Parathyroid adenoma (tissue), 2 donors: ENCODE measurements at regions not wholly inside any gene's neighbourhood (a gene's known extent, or its start where the extent isn't known, plus 50 kb on each side); places are given as distances from the start of the nearest gene placed in this dataset.

Experiments
- H2AFZ ChIP-seq: fragments of 300-600 bp; sonication (generic); one replicate; pipeline ENCODE4 v1.7.0; 2017; ENCODE audit warnings: antibody characterized with exemption, mild to moderate bottlenecking
- H3K27ac ChIP-seq: fragments of 300-600 bp; sonication (generic); one replicate; pipeline ENCODE4 v1.7.0; 2017
- H3K27me3 ChIP-seq: fragments of 300-600 bp; sonication (generic); one replicate; pipeline ENCODE4 v1.7.0; 2017; ENCODE audit warnings: low read length; ENCODE audit not compliant: control insufficient read depth, insufficient read depth
- H3K36me3 ChIP-seq: fragments of 300-600 bp; sonication (generic); one replicate; pipeline ENCODE4 v1.7.0; 2017; ENCODE audit warnings: low read length; ENCODE audit not compliant: control insufficient read depth, insufficient read depth
- H3K4me1 ChIP-seq: fragments of 300-600 bp; sonication (generic); one replicate; pipeline ENCODE4 v1.7.0; 2017; ENCODE audit warnings: control low read depth
- H3K4me2 ChIP-seq: fragments of 300-600 bp; sonication (generic); one replicate; pipeline ENCODE4 v1.7.0; 2017; ENCODE audit warnings: low read length
- H3K4me3 ChIP-seq: fragments of 300-600 bp; sonication (generic); one replicate; pipeline ENCODE4 v1.7.0; 2017; ENCODE audit warnings: low read depth, low read length
- H3K79me2 ChIP-seq: fragments of 300-600 bp; sonication (generic); one replicate; pipeline ENCODE4 v1.7.0; 2017; ENCODE audit warnings: control low read depth
- H3K9ac ChIP-seq: fragments of 300-600 bp; sonication (generic); one replicate; pipeline ENCODE4 v1.7.0; 2017; ENCODE audit warnings: mild to moderate bottlenecking
- H3K9me3 ChIP-seq: fragments of 300-600 bp; sonication (generic); one replicate; pipeline ENCODE4 v1.7.0; 2017; ENCODE audit warnings: low read length; ENCODE audit not compliant: control insufficient read depth
- CTCF ChIP-seq: fragments of 300-600 bp; sonication (generic); IDR thresholded peaks from one replicate; pipeline ENCODE4 v1.7.0; 2017; ENCODE audit warnings: antibody characterized with exemption, mild to moderate bottlenecking
- donor health status: primary hyperparathyroidism.

- H3K4me2 ChIP-seq, result no peak overlapping the region
- no peak overlapping the region for H3K27ac ChIP-seq
- no peaks in the 10 kb centered on the region for H3K9me3 ChIP-seq
- H3K79me2 ChIP-seq, result no peaks in the 10 kb centered on the region
- TF ChIP-seq CTCF, result no peak
- H2AFZ ChIP-seq, result no peak overlapping the region
- H3K36me3 ChIP-seq, result no peaks in the 10 kb centered on the region
- H3K27me3 ChIP-seq, result no peaks in the 10 kb centered on the region
- no peak overlapping the region for H3K4me3 ChIP-seq
- no peaks in the 10 kb centered on the region for H3K4me1 ChIP-seq
- H3K9ac ChIP-seq, result no peak overlapping the region
These were observed 160.4 kb downstream of the GATB start for GRCh38 chr4:151600432-151600831.

GRCh38 chr4:151603377-151603776 lies 157.4 kb downstream of the GATB start:
- H2AFZ ChIP-seq, result no peak overlapping the region
- no peak overlapping the region for H3K27ac ChIP-seq
- no peak overlapping the region for H3K4me2 ChIP-seq
- H3K9me3 ChIP-seq, result no peaks in the 10 kb centered on the region
- no peak overlapping the region for H3K9ac ChIP-seq
- no peaks in the 10 kb centered on the region for H3K79me2 ChIP-seq
- no peaks in the 10 kb centered on the region for H3K27me3 ChIP-seq
- no peaks in the 10 kb centered on the region for H3K36me3 ChIP-seq
- no peak for TF ChIP-seq CTCF
- H3K4me3 ChIP-seq, result no peak overlapping the region
- H3K4me1 ChIP-seq, result no peaks in the 10 kb centered on the region

- Histone ChIP-seq H3K79me2 (no peaks in the 10 kb centered on the region), H3K27me3 (no peaks in the 10 kb centered on the region), H3K4me3 (no peak overlapping the region), H3K9me3 (no peaks in the 10 kb centered on the region), H3K36me3 (no peaks in the 10 kb centered on the region), H3K4me1 (no peaks in the 10 kb centered on the region), H2AFZ (no peak overlapping the region), H3K4me2 (no peak overlapping the region), H3K27ac (no peak overlapping the region), H3K9ac (no peak overlapping the region)
- TF ChIP-seq CTCF, result no peak
These were observed 156.6 kb downstream of the GATB start for GRCh38 chr4:151604238-151604637.

GRCh38 chr4:151605215-151605614 lies 155.6 kb downstream of the GATB start:
- Histone ChIP-seq H3K27ac (no peak overlapping the region), H3K4me3 (no peak overlapping the region), H3K4me1 (no peaks in the 10 kb centered on the region), H3K79me2 (no peaks in the 10 kb centered on the region), H3K9ac (no peak overlapping the region), H3K36me3 (no peaks in the 10 kb centered on the region), H3K27me3 (no peaks in the 10 kb centered on the region), H3K9me3 (no peaks in the 10 kb centered on the region), H2AFZ (no peak overlapping the region), H3K4me2 (no peak overlapping the region)
- no peak for TF ChIP-seq CTCF

GRCh38 chr4:151606061-151606460 lies 154.7 kb downstream of the GATB start:
- H3K9ac ChIP-seq, result no peak overlapping the region
- TF ChIP-seq CTCF, result no peak
- no peak overlapping the region for H3K4me2 ChIP-seq

More at GRCh38 chr4:151606061-151606460, 154.7 kb downstream of the GATB start:
- no peaks in the 10 kb centered on the region for H3K9me3 ChIP-seq
- H3K27me3 ChIP-seq, result no peaks in the 10 kb centered on the region
- H3K79me2 ChIP-seq, result no peaks in the 10 kb centered on the region
- no peak overlapping the region for H2AFZ ChIP-seq
- no peak overlapping the region for H3K27ac ChIP-seq
- H3K4me3 ChIP-seq, result no peak overlapping the region
- H3K36me3 ChIP-seq, result no peaks in the 10 kb centered on the region
- H3K4me1 ChIP-seq, result no peaks in the 10 kb centered on the region
